HCT116 (cell line): ENCODE measurements at regions not wholly inside any gene's neighbourhood (a gene's known extent, or its start where the extent isn't known, plus 50 kb on each side); places are given as distances from the start of the nearest gene placed in this dataset.

Experiments
- ATAC-seq: fragments of 200-7000 bp; cut with Tn5 transposase; 2 replicates; pipeline ENCODE4 v1.9.1; 2020; ENCODE audit warnings: mild to moderate bottlenecking, moderate library complexity
- BruUV-seq: library from RNA; stranded (reverse); fragments of 400-500 nt; replicated peaks from 2 replicates; lab custom pipeline; 2021; lab: Mats Ljungman, UMichigan
- CTCF ChIA-PET: fragments of 300-600 bp; sonication (Branson Sonifier 250); formaldehyde crosslinking; loops from one replicate; lab custom pipeline; 2021; ENCODE audit warnings: antibody characterized with exemption; lab: Charles Lee
- POLR2A ChIA-PET: fragments of 300-600, 350-600 bp; sonication (Branson Sonifier 250); formaldehyde crosslinking; loops from one replicate; lab custom pipeline; 2021; ENCODE audit warnings: antibody characterized with exemption; lab: Charles Lee
- RAD21 ChIA-PET, 2 experiments: fragments of 300-600 bp; sonication (Branson Sonifier 250); formaldehyde crosslinking; loops; one replicate each; lab custom pipeline; 2023; ENCODE audit warnings: low total read pairs in 2 of 2; ENCODE audit not compliant: uncharacterized antibody in 2 of 2, unreplicated experiment in 2 of 2, low non-redundant PET in 1 of 2; lab: Charles Lee
- DNase-seq: peaks from one replicate; pipeline ENCODE4 v3.0.0-alpha.2; 2010; ENCODE audit warnings: low read depth, low spot score
- H2AFZ ChIP-seq: fragments of 200-600 bp; shearing (Covaris generic), sonication (generic); 2 replicates; pipeline ENCODE4 v1.6.1; 2017; ENCODE audit warnings: low read depth, mixed run types, mixed read lengths, antibody characterized with exemption, low read length; ENCODE audit not compliant: poor library complexity, severe bottlenecking
- H3K27ac ChIP-seq: 2 replicates; pipeline ENCODE4 v1.5.1; 2012; ENCODE audit warnings: low read depth, low read length
- H3K27me3 ChIP-seq: fragments of 200-600 bp; sonication (generic); 2 replicates; pipeline ENCODE4 v1.6.1; 2016; ENCODE audit warnings: mixed run types, low read length, mixed read lengths; ENCODE audit not compliant: insufficient read depth
- H3K36me3 ChIP-seq, 2 experiments: fragments of 200-500 bp in 1 of 2; fragments of 200-600 bp in 1 of 2; sonication (Bioruptor generic) in 1 of 2; sonication (generic) in 1 of 2; 2 replicates each; pipeline versions ENCODE4 v1.5.1 to v1.6.1; 2014 to 2016; ENCODE audit warnings: low read length in 2 of 2, inconsistent platforms in 1 of 2, mixed read lengths in 1 of 2, mixed run types in 1 of 2; ENCODE audit not compliant: insufficient read depth in 2 of 2, control insufficient read depth in 1 of 2
- H3K4me1 ChIP-seq, 2 experiments: fragments of 200-600 bp in 1 of 2; sonication (generic) in 1 of 2; 2 replicates each; pipeline versions ENCODE4 v1.5.1 to v1.6.1; 2012 to 2017; ENCODE audit warnings: low read length in 2 of 2, inconsistent platforms in 1 of 2, mild to moderate bottlenecking in 1 of 2, mixed read lengths in 1 of 2, mixed run types in 1 of 2, moderate library complexity in 1 of 2; ENCODE audit not compliant: insufficient read depth in 2 of 2, control insufficient read depth in 1 of 2
- H3K4me2 ChIP-seq: fragments of 200-600 bp; sonication (generic); 2 replicates; pipeline ENCODE4 v1.6.1; 2017; ENCODE audit warnings: mixed run types, low read length, mixed read lengths
- H3K4me3 ChIP-seq, 2 experiments: fragments of 200-600 bp in 1 of 2; sonication (generic) in 1 of 2; replicated peaks in 1 of 2; 2 replicates each; pipeline ENCODE4 v1.5.1; 2011 to 2016; ENCODE audit warnings: low read length in 2 of 2, control low read depth in 1 of 2, low read depth in 1 of 2, mild to moderate bottlenecking in 1 of 2, mixed read lengths in 1 of 2, mixed run types in 1 of 2
- H3K79me2 ChIP-seq: fragments of 200-600 bp; sonication (generic); 2 replicates; pipeline ENCODE4 v1.6.1; 2017; ENCODE audit warnings: mild to moderate bottlenecking, mixed run types, low read length, moderate library complexity, mixed read lengths; ENCODE audit not compliant: insufficient read depth
- H3K9ac ChIP-seq: fragments of 200-600 bp; sonication (generic); 2 replicates; pipeline ENCODE4 v1.6.1; 2016; ENCODE audit warnings: low read length, mixed read lengths
- H3K9me2 ChIP-seq: fragments of 200-600 bp; sonication (generic), shearing (Covaris generic); 2 replicates; pipeline ENCODE4 v1.6.1; 2017; ENCODE audit warnings: mixed run types, mild to moderate bottlenecking, moderate library complexity; ENCODE audit not compliant: insufficient read depth
- H3K9me3 ChIP-seq, 2 experiments: fragments of 200-500 bp in 1 of 2; fragments of 200-600 bp in 1 of 2; sonication (Bioruptor generic) in 1 of 2; sonication (generic) in 1 of 2; 2 replicates each; pipeline ENCODE4 v1.6.1; 2014 to 2017; ENCODE audit warnings: low read length in 2 of 2, mixed read lengths in 2 of 2, inconsistent platforms in 1 of 2, low read depth in 1 of 2, mild to moderate bottlenecking in 1 of 2, mixed run types in 1 of 2, moderate library complexity in 1 of 2; ENCODE audit not compliant: control insufficient read depth in 1 of 2, insufficient read depth in 1 of 2
- H4K20me1 ChIP-seq: fragments of 200-600 bp; sonication (generic), shearing (Covaris generic); 2 replicates; pipeline ENCODE4 v1.6.1; 2017; ENCODE audit warnings: mixed run types, mild to moderate bottlenecking, moderate library complexity; ENCODE audit not compliant: insufficient read depth
- CBX3 ChIP-seq: IDR thresholded peaks from 2 replicates; pipeline ENCODE4 v1.6.1; 2012; ENCODE audit warnings: low read depth
- EZH2 ChIP-seq: fragments of 200-600 bp; sonication (generic); IDR thresholded peaks from 2 replicates; pipeline ENCODE4 v1.6.1; 2017; ENCODE audit warnings: antibody characterized with exemption, mixed run types
- EZH2phosphoT487 ChIP-seq: fragments of 200-600 bp; IDR thresholded peaks from 2 replicates; pipeline ENCODE4 v1.6.1; 2018; ENCODE audit warnings: antibody characterized with exemption, borderline replicate concordance
- POLR2AphosphoS5 ChIP-seq: IDR thresholded peaks from 2 replicates; pipeline ENCODE4 v1.6.1; 2011; ENCODE audit warnings: mild to moderate bottlenecking, low read depth, low read length, moderate library complexity
- RAD21 ChIP-seq: IDR thresholded peaks from 2 replicates; pipeline ENCODE4 v1.6.1; 2012; ENCODE audit warnings: low read depth, mild to moderate bottlenecking
- SRF ChIP-seq: IDR thresholded peaks from 2 replicates; pipeline ENCODE4 v1.6.1; 2012; ENCODE audit warnings: low read depth
- TCF7L2 ChIP-seq: IDR thresholded peaks from 2 replicates; pipeline ENCODE4 v1.7.0; 2011; ENCODE audit warnings: borderline replicate concordance, inconsistent platforms; ENCODE audit not compliant: insufficient read depth, insufficient read length; ENCODE audit errors: extremely low read depth
- intact Hi-C: fragments of 100-400 bp; cut with micrococcal nuclease; formaldehyde crosslinking; loops from 2 replicates; pipeline ENCODE4 v1.10.0; 2022
- TF ChIP-seq, protein P1 (sequence below): IDR thresholded peaks from 2 replicates; pipeline ENCODE4 v1.6.1; 2011; ENCODE audit warnings: mild to moderate bottlenecking, low read length, moderate library complexity; ENCODE audit not compliant: insufficient replicate concordance; ENCODE audit errors: extremely low read depth
- TF ChIP-seq, protein P2 (sequence below), 3 experiments: fragments of 200-600 bp in 1 of 3; sonication (generic) in 1 of 3; IDR thresholded peaks in 2 of 3; conservative IDR thresholded peaks in 1 of 3; 2 replicates each; pipeline ENCODE4 v1.5.1; 2012 to 2017; ENCODE audit warnings: low read depth in 2 of 3, low read length in 2 of 3, antibody characterized with exemption in 1 of 3, borderline replicate concordance in 1 of 3, control low read depth in 1 of 3, mild to moderate bottlenecking in 1 of 3, mixed read lengths in 1 of 3, mixed run types in 1 of 3, moderate library complexity in 1 of 3; ENCODE audit not compliant: insufficient read depth in 1 of 3

DNA sequence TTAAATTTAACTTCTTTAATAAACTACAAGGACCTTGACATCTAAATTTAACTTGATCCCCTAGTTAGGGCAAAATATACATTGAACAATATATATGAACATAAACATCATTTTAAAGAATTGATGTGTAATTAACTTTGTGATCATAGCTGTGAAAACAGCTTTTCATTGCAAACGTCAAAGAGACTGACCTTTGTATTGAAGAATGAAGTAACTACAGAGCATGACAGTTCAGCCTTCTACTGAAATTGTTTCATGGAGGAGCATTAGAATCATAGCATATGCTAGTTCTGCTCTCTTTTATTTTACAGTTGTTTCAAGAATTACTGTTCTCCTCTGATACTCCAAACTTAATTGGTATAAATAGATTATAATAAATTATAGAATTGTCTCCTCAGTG lies 123.4 kb upstream of the PRR20A start:
- ATAC-seq, result no peak
- intact Hi-C loops, result no loop called here
- no peak overlapping the region for H2AFZ ChIP-seq

More for the DNA sequence above, 123.4 kb upstream of the PRR20A start:
- Histone ChIP-seq H3K9me2 (no peaks in the 10 kb centered on the region), H3K9me3 (peaks cover 8 to 10% of the 10 kb centered on the region in 2 experiments; a peak in 2 of 4 replicates), H3K79me2 (no peaks in the 10 kb centered on the region), H3K4me2 (no peak overlapping the region), H3K4me3 (no peak overlapping the region), H3K27me3 (no peaks in the 10 kb centered on the region), H3K36me3 (no peaks in the 10 kb centered on the region), H3K9ac (no peak overlapping the region), H3K27ac (no peak overlapping the region), H4K20me1 (no peaks in the 10 kb centered on the region), H3K4me1 (no peaks in the 10 kb centered on the region)
- no peak for TF ChIP-seq EZH2
- no peak for TF ChIP-seq CBX3
- TF ChIP-seq TCF7L2, result no peak
- no peak for TF ChIP-seq SRF
- TF ChIP-seq, protein P1, sequence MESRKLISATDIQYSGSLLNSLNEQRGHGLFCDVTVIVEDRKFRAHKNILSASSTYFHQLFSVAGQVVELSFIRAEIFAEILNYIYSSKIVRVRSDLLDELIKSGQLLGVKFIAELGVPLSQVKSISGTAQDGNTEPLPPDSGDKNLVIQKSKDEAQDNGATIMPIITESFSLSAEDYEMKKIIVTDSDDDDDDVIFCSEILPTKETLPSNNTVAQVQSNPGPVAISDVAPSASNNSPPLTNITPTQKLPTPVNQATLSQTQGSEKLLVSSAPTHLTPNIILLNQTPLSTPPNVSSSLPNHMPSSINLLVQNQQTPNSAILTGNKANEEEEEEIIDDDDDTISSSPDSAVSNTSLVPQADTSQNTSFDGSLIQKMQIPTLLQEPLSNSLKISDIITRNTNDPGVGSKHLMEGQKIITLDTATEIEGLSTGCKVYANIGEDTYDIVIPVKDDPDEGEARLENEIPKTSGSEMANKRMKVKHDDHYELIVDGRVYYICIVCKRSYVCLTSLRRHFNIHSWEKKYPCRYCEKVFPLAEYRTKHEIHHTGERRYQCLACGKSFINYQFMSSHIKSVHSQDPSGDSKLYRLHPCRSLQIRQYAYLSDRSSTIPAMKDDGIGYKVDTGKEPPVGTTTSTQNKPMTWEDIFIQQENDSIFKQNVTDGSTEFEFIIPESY, result no peak
- no peak for TF ChIP-seq POLR2AphosphoS5
- no peak for TF ChIP-seq EZH2phosphoT487
- TF ChIP-seq, protein P2, sequence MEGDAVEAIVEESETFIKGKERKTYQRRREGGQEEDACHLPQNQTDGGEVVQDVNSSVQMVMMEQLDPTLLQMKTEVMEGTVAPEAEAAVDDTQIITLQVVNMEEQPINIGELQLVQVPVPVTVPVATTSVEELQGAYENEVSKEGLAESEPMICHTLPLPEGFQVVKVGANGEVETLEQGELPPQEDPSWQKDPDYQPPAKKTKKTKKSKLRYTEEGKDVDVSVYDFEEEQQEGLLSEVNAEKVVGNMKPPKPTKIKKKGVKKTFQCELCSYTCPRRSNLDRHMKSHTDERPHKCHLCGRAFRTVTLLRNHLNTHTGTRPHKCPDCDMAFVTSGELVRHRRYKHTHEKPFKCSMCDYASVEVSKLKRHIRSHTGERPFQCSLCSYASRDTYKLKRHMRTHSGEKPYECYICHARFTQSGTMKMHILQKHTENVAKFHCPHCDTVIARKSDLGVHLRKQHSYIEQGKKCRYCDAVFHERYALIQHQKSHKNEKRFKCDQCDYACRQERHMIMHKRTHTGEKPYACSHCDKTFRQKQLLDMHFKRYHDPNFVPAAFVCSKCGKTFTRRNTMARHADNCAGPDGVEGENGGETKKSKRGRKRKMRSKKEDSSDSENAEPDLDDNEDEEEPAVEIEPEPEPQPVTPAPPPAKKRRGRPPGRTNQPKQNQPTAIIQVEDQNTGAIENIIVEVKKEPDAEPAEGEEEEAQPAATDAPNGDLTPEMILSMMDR (IDR thresholded peaks at IDR 0.05 in 2 of 3, conservative IDR thresholded peaks at IDR 0.05 in 1 of 3; ENCODE audit: borderline replicate concordance in 1 of 3, insufficient read depth in 1 of 3, low read depth in 2 of 3, low read length in 2 of 3), result no peak
- no peak for TF ChIP-seq RAD21
- BruUV-seq, result no TSS peak
- RAD21 ChIA-PET, result no interaction called here
- POLR2A ChIA-PET, result no interaction called here
- CTCF ChIA-PET, result no interaction called here
- DNase-seq, result no peak
